ENCODE measurements at regions not wholly inside any gene's neighbourhood (a gene's known extent, or its start where the extent isn't known, plus 50 kb on each side); places are given as distances from the start of the nearest gene placed in this dataset.

GRCh38 chr7:130912862-130913638 lies 179.0 kb upstream of the KLF14 start:
- DNase-seq = peak; percentile 93

- no peak for DNase-seq
Measured at GRCh38 chr7:130913639-130914553, 179.9 kb upstream of the KLF14 start.

GRCh38 chr7:130914554-130915294 lies 180.7 kb upstream of the KLF14 start:
- no peak for DNase-seq

- DNase-seq = no peak
Measured at GRCh38 chr7:130917669-130918128, 183.7 kb upstream of the KLF14 start.

GRCh38 chr7:130918129-130919052 lies 184.4 kb upstream of the KLF14 start:
- DNase-seq = peak; percentile 71

GRCh38 chr7:130919316-130920103 lies 185.5 kb upstream of the KLF14 start:
- no peak for DNase-seq

DNA sequence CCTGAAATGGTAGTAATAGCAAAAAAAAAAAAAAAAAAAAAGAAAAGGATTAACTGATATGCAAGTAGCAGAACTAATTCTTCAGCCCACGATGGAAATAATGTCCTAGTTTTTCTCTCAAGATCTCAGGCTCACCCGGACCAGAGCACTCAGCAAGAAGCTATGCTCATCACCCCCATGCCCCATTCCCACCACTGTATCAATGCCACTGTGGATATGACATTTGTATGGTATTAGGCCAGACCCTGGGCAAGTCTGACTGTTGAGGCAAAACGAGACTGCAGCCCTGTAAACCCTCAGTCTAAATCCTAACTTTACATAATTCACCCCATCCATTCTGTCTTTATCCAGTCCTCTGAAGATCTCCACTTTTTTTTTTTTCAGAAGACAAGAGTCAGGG lies 186.1 kb upstream of the KLF14 start:
- no peak for DNase-seq

GRCh38 chr7:130921391-130922180 lies 187.6 kb upstream of the KLF14 start:
- DNase-seq = no peak

DNA sequence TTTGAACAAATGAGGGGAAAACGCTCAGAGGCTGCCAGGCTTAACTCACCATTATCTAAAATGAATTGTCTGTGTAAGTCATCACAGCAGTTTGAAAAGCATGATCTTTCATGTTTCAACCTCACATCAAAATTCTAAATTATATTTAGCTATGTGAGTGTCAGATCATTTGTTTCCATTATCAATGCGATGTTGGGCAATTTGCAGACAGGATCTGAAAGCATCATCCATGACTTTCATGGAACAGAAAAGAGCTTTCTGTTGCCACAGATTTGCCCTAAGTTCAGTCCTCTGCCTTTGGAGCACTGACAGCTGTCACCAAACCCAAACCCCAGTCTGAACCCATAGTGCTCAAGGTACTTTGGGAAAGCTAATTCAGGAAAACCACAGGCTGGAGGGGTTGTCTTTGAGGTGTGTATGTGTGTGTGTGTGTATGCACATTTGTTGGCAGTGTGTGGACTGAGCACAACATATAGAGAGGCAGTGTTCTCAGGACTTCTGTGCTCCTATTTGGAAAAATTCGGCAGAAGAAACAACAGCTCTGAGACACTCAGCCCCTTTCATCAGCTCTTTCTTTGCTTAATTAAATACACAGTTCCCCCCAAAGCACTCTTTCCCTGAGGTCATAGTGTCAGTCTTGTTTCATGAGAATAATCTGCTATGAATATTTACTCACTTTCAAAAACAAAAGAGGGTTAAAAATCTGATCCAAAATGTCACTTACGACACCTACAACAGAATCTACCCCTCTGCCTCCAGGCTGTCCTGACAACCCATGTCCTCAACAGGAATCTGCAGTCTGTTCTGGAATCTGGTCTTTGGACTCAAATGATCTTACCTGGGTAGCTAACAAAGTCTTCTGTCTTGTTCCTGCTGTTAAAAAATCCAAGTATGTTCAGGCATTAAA lies 188.5 kb upstream of the KLF14 start:
- no peak for DNase-seq

GRCh38 chr7:130923365-130923764 lies 189.4 kb upstream of the KLF14 start:
- DNase-seq = no peak

DNA sequence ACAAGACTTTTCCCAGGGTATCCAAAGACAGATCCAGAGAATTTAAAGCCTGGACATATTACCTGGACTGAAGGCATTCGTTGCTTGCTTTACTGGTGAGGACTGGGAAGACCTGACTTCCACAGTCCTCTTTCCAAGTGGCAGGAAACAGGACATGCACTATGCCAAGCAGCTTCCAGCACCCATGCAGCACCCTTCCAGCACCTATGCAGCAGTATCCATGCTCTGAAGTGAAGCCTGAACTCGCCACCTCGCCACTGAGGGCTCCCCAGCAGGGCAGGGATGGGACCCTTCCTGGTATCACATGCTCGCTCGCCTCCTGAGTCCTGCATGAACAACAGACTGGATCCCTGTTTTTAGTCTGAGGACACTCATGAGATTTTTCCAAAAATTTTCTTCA lies 189.9 kb upstream of the KLF14 start:
- DNase-seq = no peak

- no peak for DNase-seq
Measured at GRCh38 chr7:130925136-130925794, 191.3 kb upstream of the KLF14 start.

GRCh38 chr7:130926001-130926691 lies 192.1 kb upstream of the KLF14 start:
- no peak for DNase-seq

DNA sequence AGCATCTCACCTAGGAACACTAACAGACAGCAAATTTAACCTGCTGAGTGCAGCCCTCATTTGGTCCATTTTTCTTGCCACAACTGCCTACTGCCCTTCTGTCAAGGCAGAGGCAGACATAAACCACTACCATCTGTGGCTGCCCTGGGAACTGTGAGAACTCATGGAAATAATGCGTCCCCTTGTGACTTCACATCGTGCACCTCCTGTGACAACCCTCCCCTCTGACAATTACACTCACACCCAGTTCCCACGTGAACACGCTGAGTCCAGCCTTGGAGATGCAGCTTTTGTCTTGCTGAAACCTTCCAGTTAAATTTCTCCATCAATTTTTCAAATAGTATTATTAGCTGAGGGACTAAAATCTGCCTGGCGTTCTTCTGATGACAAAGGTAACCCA lies 193.1 kb upstream of the KLF14 start:
- no peak for DNase-seq

DNA sequence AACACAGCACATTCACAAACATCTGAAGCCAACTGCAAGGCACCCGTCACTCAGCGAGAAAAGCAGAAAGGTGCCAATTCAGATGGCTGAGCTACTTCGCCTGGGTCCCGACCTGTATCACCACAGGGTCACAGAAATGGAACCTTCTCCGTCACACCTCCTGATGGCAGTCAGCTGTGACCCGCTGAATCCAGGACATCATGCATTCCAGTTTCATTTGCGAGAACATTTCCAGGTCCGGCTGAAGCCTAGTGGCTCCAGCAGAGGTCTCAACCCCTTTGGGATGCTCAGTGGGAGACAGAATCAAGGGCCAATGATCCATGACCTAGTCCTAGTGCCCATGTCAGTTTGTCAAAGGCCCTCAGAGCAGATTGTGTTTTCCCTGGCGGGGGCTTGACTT lies 193.6 kb upstream of the KLF14 start:
- DNase-seq = no peak

DNA sequence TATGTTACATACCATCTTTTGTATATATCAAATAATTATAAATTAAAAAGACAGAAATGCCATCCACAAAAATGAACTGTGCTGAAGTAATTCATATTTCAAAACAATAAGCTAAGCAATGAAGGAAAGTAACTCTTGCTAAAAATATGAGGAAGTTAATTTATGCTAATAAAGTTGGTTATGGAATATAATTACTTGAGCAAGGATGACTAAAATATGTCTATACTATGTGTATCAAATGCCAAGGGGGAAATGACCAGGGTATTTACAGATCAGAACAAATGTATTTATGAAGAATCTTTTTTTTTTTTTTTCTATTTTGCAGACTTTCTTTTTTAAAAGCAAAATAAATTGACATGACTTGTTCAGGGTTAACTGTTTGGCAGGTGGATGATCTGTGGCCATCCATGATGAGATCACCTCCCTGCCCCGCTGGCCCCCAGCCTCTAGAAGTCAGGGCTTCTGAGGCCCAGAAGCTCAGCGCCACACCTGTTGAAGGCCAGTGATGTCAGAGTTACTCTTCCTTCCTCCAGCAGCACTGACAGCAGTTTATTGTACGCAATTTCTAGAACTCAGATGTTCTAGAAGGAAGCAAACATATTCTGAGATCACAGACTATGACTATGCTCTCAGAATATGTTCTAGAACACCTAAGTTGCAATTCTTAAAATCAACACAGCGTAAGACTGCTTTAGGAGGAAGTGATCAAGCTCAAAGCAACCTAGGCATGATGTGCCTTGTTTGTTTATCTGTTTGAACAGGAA lies 196.1 kb upstream of the KLF14 start:
- no peak for DNase-seq

DNA sequence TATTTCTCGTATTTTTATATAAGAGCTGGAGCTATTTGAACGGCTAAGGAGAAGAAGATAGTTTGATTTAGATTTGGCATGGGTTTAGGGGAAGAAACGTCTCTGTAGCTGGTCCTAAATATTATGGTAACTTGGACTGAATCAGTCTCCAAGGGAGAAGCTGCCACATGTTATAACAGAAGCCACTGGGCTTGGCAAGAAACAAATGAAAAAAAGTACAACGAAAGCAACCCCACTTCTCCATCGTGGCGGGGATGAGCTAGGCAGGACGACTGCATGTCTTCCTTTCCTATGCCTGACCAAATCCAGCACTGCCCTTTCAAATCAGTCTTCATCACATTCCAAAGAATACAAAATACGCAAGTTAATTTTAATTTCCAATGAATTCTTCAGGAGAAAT lies 196.7 kb upstream of the KLF14 start:
- no peak for DNase-seq
